ENCODE measurements at regions not wholly inside any gene's neighbourhood (a gene's known extent, or its start where the extent isn't known, plus 50 kb on each side); places are given as distances from the start of the nearest gene placed in this dataset.

DNA sequence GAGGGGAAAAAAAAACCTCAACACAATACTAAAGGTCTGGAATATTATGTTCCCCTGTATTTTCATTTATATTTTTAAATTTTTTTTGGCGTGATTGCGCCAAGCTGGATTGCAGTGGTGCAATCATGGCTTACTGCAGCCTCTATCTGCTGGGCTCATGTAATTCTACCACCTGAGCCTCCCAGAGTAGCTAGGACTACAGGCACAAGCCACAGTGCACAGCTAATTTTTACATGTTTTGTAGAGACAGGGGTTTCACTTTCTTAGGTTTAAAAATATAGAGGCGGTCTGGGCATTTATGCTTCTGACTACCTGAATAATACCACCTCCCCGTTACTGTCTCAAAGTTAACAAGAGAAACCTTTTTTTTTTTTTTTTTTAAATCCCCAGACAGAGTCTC, 51.1 kb upstream of the MAP4 start:
- Histone ChIP-seq H4K20me1 (ENCODE audit: insufficient read depth, low read length) (no peaks in the 10 kb centered on the region), H3K27ac (ENCODE audit: low read depth, low read length, poor library complexity, severe bottlenecking) (no peak overlapping the region), H3K4me3 (ENCODE audit: low read depth, low read length, poor library complexity, severe bottlenecking) (no peak overlapping the region), H3K4me2 (ENCODE audit: low read length) (no peak overlapping the region), H3K9me3 (ENCODE audit: low read length) (no peaks in the 10 kb centered on the region), H3K79me2 (ENCODE audit: insufficient read depth, low read depth, low read length) (peaks cover 4% of the 10 kb centered on the region; the same call in 1 of the 2 replicates), H3K36me3 (ENCODE audit: insufficient read depth, low read length) (peaks cover 18% of the 10 kb centered on the region), H2AFZ (ENCODE audit: low read length) (no peak overlapping the region), H3K9me2 (ENCODE audit: insufficient read depth, low read length) (no peaks in the 10 kb centered on the region), H3K4me1 (ENCODE audit: insufficient read depth, low read length, poor library complexity, severe bottlenecking) (no peaks in the 10 kb centered on the region)
- BruUV-seq (replicated peaks) = no TSS peak
- CTCF ChIA-PET (ENCODE audit: unreplicated experiment) = no interaction called here
- no peak for DNase-seq (ENCODE audit: low spot score)
- POLR2A ChIA-PET = interaction anchor here (0.7 kb wide), 3 partner anchors 15 to 735 kb away, joined by 3 to 4 read pairs (median 3); no protein-coding TSS in a partner anchor
- intact Hi-C loops (cut with micrococcal nuclease; ENCODE audit: unreplicated experiment) = no loop called here
- TF ChIP-seq EZH2phosphoT487 (IDR thresholded peaks at IDR 0.05; ENCODE audit: borderline replicate concordance, low read depth, low read length) = no peak
- TF ChIP-seq, protein P1, sequence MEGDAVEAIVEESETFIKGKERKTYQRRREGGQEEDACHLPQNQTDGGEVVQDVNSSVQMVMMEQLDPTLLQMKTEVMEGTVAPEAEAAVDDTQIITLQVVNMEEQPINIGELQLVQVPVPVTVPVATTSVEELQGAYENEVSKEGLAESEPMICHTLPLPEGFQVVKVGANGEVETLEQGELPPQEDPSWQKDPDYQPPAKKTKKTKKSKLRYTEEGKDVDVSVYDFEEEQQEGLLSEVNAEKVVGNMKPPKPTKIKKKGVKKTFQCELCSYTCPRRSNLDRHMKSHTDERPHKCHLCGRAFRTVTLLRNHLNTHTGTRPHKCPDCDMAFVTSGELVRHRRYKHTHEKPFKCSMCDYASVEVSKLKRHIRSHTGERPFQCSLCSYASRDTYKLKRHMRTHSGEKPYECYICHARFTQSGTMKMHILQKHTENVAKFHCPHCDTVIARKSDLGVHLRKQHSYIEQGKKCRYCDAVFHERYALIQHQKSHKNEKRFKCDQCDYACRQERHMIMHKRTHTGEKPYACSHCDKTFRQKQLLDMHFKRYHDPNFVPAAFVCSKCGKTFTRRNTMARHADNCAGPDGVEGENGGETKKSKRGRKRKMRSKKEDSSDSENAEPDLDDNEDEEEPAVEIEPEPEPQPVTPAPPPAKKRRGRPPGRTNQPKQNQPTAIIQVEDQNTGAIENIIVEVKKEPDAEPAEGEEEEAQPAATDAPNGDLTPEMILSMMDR (conservative IDR thresholded peaks at IDR 0.05; ENCODE audit: low read length) = no peak

All from OCI-LY7 (cell line).